C4-2B (cell line): ENCODE measurements at regions not wholly inside any gene's neighbourhood (a gene's known extent, or its start where the extent isn't known, plus 50 kb on each side); places are given as distances from the start of the nearest gene placed in this dataset.

Experiments used
- CTCF ChIP-seq: fragments of 450-650 bp; conservative IDR thresholded peaks from 2 replicates; pipeline ENCODE4 v1.5.1; 2017; ENCODE audit warnings: mild to moderate bottlenecking
- ZFX ChIP-seq: fragments of 450-650 bp; IDR thresholded peaks from 2 replicates; pipeline ENCODE4 v1.6.1; 2017

GRCh38 chr4:159018062-159018629, 84.7 kb upstream of the RAPGEF2 start:
- TF ChIP-seq CTCF: no peak
- no peak for TF ChIP-seq ZFX
